ENCODE measurements at regions not wholly inside any gene's neighbourhood (a gene's known extent, or its start where the extent isn't known, plus 50 kb on each side); places are given as distances from the start of the nearest gene placed in this dataset.
"Not testable (repeated sequence)": the region's sequence is repeated elsewhere in the genome, so short reads cannot be mapped to it uniquely, and the experiment has no call there.

GRCh38 chr3:21898316-21898715 is 147.3 kb upstream of the ZNF385D start:
- DNase-seq: no peak

- DNase-seq: no peak
Measured at GRCh38 chr3:21901484-21901883, 150.5 kb upstream of the ZNF385D start.

GRCh38 chr3:21902956-21903355 is 151.9 kb upstream of the ZNF385D start:
- DNase-seq: no peak

- no peak for DNase-seq
Measured at GRCh38 chr3:21909096-21909495, 158.1 kb upstream of the ZNF385D start.

GRCh38 chr3:21912711-21913110 is 161.7 kb upstream of the ZNF385D start:
- DNase-seq: no peak

- no peak for DNase-seq
Measured at GRCh38 chr3:21913791-21914190, 162.8 kb upstream of the ZNF385D start.

- DNase-seq: no peak
Measured at GRCh38 chr3:21914451-21914850, 163.4 kb upstream of the ZNF385D start.

GRCh38 chr3:21919383-21919782 is 168.4 kb upstream of the ZNF385D start:
- no peak for DNase-seq

- DNase-seq: no peak
Measured at GRCh38 chr3:21920421-21920861, 169.4 kb upstream of the ZNF385D start.

GRCh38 chr3:21923156-21923555 is 172.1 kb upstream of the ZNF385D start:
- not testable (repeated sequence) for DNase-seq

- no peak for DNase-seq
Measured at GRCh38 chr3:21927261-21927660, 176.3 kb upstream of the ZNF385D start.

- DNase-seq: no peak
Measured at GRCh38 chr3:21934591-21934990, 183.6 kb upstream of the ZNF385D start.

- DNase-seq: no peak
Measured at GRCh38 chr3:21936207-21936606, 185.2 kb upstream of the ZNF385D start.

- DNase-seq: no peak
Measured at GRCh38 chr3:21938267-21938681, 187.3 kb upstream of the ZNF385D start.

- DNase-seq: no peak
Measured at GRCh38 chr3:21942328-21942727, 191.3 kb upstream of the ZNF385D start.

- no peak for DNase-seq
Measured at GRCh38 chr3:21944251-21944650, 193.2 kb upstream of the ZNF385D start.

GRCh38 chr3:21952856-21953255 is 201.8 kb upstream of the ZNF385D start:
- DNase-seq: no peak

GRCh38 chr3:21954709-21955108 is 203.7 kb upstream of the ZNF385D start:
- DNase-seq: no peak

GRCh38 chr3:21955406-21955805 is 204.4 kb upstream of the ZNF385D start:
- DNase-seq: no peak

GRCh38 chr3:21960033-21960432 is 209.0 kb upstream of the ZNF385D start:
- no peak for DNase-seq

GRCh38 chr3:21962456-21962855 is 211.4 kb upstream of the ZNF385D start:
- no peak for DNase-seq

- not testable (repeated sequence) for DNase-seq
Measured at GRCh38 chr3:21966457-21966856, 215.4 kb upstream of the ZNF385D start.

- no peak for DNase-seq
Measured at GRCh38 chr3:21979706-21980105, 228.7 kb upstream of the ZNF385D start.

GRCh38 chr3:21989341-21990042 is 238.5 kb upstream of the ZNF385D start:
- DNase-seq: no peak

GRCh38 chr3:21991061-21991460 is 240.1 kb upstream of the ZNF385D start:
- DNase-seq: no peak
